PC-3 (cell line): ENCODE measurements at regions not wholly inside any gene's neighbourhood (a gene's known extent, or its start where the extent isn't known, plus 50 kb on each side); places are given as distances from the start of the nearest gene placed in this dataset.

Experiments
- CTCF ChIP-seq: fragments of 300-600 bp; sonication (generic); conservative IDR thresholded peaks from 2 replicates; pipeline ENCODE4 v1.5.1; 2017; ENCODE audit warnings: antibody characterized with exemption, low read depth, mild to moderate bottlenecking, low read length
- EZH2 ChIP-seq: fragments of 300-600 bp; sonication (generic); IDR thresholded peaks from one replicate; pipeline ENCODE4 v1.6.1; 2017; ENCODE audit warnings: antibody characterized with exemption, mild to moderate bottlenecking, low read length; ENCODE audit not compliant: unreplicated experiment

- no peak for TF ChIP-seq CTCF
- TF ChIP-seq EZH2 = no peak
Observed at GRCh38 chr14:84726471-84726870, 803.5 kb upstream of the FLRT2 start.
